Right ventricle myocardium inferior (tissue), 1 donor: ENCODE measurements at regions not wholly inside any gene's neighbourhood (a gene's known extent, or its start where the extent isn't known, plus 50 kb on each side); places are given as distances from the start of the nearest gene placed in this dataset.
"Not testable (repeated sequence)": the region's sequence is repeated elsewhere in the genome, so short reads cannot be mapped to it uniquely, and the experiment has no call there.

Experiments used
- ATAC-seq: fragments of 200-7000 bp; cut with Tn5 transposase; one replicate; pipeline ENCODE4 v1.9.1; 2020; ENCODE audit warnings: mild to moderate bottlenecking, moderate library complexity
- DNase-seq: peaks from one replicate; pipeline ENCODE4 v3.0.0; 2021; ENCODE audit errors: missing footprints
- intact Hi-C: fragments of 100-400 bp; cut with DNase I; formaldehyde crosslinking; loops from one replicate; pipeline ENCODE4 v1.11.0; 2022
- donor health status: DM: no; HTN: yes; CAD: no; lungs with severe emphysema.

DNA sequence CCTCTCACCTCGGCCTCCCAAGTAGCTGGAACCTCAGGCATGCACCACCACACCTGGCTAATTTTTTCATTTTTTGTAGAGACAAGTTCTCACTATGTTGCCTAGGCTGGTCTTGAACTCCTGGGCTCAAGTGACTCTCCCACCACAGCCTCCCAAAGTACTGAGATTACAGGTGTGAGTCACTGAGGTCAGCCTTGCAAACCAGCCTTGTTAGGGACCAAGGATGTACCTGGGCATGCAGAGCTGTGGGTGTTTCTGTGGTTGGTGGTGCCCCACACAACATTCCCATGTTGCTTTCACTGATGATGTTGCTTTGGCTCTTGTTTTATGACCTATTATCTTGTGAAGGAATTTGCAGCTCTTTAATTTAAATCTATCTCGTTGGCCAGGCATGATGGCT lies 54.8 kb downstream of the OTUD1 start:
- intact Hi-C loops, result no loop called here
- DNase-seq (no peak), ATAC-seq (no peak)

DNA sequence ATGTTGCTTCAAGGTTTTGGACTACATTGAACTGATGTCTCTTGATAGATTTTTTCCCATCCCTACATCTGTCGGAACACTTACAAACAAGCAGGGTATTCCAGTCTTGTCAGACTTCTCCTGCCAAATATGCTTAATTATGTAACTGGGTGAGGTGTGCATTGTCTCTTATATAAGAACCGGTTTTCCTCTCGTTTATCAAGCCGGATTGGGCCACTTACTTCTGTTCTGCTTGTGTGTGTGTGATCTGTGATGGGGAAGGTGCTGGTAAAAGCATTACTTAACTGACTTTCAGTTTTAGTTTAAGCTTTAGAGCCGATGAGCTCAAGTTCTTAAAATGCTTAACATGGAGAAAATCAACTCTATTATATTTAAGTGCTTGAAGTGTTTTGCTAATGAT lies 57.9 kb downstream of the OTUD1 start:
- DNase-seq, result no peak
- intact Hi-C loops, result no loop called here
- no peak for ATAC-seq

DNA sequence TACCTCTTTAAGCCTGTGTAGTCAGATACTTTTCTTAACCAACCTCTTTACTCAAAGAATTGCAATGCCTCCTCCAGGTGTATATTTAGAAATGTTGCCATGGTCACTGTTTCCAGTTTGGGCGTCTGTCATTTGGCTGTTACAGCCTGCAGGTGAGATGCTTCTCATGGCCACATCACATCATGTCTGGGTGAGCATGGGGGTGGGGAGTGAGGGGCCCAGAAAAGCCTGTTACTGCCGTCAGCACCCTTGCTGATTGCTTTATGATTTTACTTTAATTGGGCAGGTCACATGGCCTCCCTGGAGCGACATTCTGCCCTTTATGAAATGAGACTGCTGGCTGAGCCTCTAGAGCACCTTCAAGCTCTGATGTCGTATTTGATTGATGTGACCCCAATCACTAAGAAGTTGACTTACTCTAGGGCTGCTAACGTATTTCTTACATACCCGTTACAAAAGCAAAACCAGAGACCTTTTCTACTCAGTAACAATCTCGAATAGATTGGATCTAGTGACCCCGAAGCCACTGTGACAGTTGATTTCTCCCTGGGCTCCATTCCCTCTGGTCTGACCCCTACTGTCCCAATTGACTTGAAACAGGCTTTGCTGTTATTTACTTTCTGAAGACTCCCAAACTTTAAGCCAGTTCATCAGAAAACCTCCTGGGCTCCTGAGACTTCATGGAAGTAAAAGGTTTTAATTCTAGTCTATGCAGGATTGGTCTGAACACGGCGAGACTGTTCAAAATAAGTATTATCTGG lies 60.7 kb downstream of the OTUD1 start:
- no peak for ATAC-seq
- intact Hi-C loops, result no loop called here
- DNase-seq, result no peak

DNA sequence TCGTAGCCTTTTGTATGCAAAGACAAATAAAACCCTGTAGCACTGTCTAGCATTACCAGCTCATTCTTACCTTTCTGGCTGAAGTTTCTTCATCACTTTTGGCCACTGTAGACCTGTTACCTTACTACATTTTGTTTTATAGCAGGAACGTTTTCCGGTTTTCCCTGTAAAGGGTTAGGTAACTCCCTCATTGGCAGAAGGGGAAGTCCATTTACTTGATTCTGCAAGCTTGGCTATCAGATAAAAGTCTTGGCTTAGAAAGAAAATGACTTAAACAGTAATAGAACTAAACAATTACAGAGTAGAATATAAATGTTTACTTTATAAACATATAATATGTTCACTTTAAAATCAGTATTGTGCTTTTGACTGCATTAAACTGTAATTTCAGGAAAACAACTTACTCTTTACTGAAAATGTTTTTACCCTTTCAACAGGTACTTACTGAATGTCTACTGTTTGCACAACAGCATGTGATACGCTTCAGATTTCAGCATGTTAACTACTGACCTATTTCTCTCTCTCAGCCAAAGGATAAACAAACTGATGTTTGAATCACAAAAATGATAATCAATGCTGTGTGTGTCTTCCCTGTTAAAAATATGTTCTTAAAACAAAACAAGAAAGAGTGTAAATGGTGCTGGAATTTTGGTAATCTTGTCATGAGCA lies 67.1 kb downstream of the OTUD1 start:
- no peak for DNase-seq
- ATAC-seq, result no peak
- intact Hi-C loops, result no loop called here

DNA sequence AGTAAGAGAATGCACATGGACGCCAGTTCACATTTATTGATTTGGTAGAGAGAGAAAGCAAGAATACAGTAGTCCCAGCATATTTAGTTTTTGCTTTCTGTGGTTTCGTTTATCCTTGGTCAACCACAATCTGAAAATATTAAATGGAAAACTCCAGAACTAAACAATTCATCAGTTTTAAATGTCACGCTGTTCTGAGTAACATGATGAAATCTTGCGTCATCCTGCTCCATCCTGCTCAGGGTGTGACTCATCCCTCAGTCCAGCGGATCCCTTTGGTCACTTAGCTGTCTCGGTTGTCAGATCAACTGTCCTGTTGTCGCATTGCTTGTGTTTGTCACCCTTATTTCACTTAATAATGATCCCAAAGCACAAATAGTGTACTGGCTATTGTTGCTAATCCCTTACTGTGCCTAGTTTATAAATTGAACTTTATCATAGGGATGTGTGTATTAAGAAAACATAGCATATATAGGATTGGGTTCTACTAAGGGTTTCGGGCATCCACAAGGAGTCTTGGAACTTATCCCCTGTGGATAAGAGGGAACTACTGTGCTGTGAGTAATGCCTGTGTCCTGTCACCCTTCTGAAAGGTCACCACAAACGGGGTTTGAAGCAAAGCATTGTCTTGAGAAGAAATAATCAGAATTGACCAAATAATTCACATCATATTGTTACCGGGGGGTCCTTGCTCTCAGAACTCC lies 73.6 kb downstream of the OTUD1 start:
- ATAC-seq (no peak), DNase-seq (no peak)
- intact Hi-C loops, result no loop called here

DNA sequence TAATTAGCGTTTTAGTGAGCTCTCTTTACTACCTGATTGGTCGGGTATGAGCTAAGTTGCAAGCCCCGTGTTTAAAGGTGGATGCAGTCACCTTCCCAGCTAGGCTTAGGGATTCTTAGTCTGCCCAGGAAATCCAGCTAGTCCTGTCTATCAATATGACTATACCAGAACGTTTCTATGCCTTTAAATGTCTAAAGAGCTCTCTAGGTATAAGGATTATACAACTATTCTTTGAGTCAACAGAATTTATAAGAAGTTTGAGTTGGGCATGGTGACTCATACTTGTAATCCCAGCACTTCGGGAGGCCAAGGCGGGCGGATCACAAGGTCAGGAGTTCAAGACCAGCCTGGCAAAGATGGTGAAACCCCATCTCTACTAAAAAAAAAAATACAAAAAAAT lies 74.7 kb downstream of the OTUD1 start:
- ATAC-seq, DNase-seq, intact Hi-C loops: not testable (repeated sequence)

DNA sequence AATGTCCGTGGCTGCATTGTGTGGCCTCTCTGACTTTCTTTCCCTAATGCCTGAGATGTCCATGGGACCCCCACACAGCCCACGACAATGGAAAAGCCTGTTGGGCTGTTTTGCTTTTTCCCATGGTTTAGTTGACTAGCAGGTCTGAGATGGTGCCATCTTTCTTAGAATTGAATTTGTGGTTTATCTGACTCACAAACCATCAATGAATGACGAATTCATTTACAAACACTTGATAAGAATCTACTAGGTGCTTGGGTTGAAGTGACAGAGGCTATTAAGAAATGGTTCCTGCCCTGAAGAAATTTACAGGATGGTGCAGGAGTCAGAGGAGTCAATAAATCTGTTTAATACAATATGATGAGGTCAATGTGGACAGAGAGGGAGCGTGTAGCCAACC lies 75.4 kb downstream of the OTUD1 start:
- ATAC-seq (no peak), DNase-seq (no peak)
- intact Hi-C loops, result no loop called here

DNA sequence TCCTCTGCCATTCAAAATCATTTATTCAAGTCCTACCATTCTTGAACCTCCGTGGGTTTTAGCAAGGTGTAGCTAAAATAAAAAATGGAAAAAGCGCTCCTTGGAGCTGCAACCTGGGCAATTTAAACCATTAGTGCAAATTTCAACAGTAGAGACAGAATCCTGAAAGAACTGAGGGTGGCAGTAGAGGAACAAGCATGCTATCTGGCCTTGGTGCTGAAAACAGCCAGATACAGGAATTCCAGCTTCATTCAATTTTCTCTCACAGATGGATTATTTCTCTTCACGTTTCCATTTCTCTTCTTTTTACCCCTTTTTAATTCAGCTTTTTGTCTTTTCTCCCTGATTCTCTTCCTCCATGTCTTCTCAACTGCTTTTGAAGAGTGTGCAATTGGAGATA lies 77.7 kb downstream of the OTUD1 start:
- ATAC-seq, result no peak

DNA sequence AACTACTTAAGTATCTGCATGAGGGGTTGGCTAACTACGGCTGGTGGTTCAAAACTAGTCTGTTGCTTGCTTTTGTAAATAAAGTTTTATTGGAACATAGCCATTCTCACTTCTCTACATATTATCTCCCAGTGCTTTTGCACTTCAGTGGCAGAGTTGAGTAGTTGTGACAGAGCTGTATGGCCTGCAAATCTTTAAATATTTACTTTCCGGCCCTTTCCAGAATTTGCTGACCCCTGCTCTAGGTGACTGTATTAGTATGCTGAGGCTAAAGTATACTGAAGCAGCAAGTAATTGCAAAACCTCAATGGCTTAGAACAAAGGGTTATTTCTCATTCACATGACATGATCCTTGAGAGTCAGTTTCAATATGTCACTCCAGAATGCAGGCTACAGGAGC lies 78.3 kb downstream of the OTUD1 start:
- no peak for DNase-seq
- intact Hi-C loops, result no loop called here
- ATAC-seq, result no peak

More for the DNA sequence above, 77.7 kb downstream of the OTUD1 start:
- intact Hi-C loops, result no loop called here
- DNase-seq, result no peak

DNA sequence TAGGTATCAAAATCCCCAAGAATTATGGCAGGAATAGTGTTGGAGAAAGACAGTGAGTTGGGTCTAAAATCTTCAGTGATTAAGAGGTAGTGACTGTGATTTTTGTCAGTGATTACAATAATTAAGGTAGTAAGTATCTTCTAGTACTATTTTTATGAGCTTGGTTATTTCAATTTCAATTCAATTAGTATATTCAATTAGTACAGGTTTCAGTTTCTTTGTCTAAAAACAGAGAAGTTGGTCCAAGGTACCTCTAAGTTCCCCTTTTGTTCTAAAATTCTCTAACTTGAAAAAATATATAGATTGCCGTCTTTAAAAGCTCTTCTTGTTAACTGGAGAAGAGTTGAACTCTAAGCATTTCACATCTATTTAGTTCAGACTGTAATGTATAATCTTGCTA lies 82.9 kb downstream of the OTUD1 start:
- no peak for DNase-seq
- intact Hi-C loops, result no loop called here
- no peak for ATAC-seq

DNA sequence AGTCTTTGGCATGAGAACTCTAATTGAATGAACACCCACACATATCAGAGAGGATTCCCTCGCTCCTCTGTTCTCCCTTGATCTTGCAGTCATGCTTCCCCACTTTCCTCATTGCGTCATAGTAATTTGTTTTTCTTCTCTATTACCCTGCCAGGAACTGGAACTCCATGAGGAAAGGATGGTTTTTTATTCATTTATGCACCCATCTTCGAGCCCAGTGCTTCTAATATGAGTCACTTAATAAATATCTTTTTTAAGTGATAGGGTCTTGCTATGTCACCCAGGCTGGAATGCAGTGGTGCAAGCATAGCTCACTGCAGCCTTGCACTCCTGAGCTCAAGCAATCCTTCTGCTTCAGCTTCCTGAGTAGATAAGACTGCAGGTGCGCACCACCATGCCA lies 83.5 kb downstream of the OTUD1 start:
- DNase-seq (no peak), ATAC-seq (no peak)
- intact Hi-C loops, result no loop called here

DNA sequence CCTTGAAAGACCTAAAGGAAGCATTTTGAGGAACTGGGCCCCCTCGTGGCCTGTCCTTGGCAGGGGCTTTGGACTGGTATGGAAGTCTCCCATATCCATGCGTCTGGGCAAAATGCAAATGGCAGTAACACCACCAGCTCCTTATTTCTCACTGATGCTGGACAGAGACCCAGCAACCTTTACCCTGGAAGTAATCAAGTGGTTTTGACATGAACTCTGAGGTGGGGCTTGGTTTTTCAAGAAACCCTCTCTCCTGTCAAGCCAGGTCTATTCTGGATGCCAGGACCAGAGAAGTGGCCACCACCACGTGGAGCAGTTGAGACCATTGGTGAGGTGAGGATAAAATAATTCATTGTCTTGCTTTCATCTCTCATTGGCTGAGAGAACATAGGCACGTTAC lies 84.4 kb downstream of the OTUD1 start:
- DNase-seq, result no peak
- intact Hi-C loops, result no loop called here
- no peak for ATAC-seq

DNA sequence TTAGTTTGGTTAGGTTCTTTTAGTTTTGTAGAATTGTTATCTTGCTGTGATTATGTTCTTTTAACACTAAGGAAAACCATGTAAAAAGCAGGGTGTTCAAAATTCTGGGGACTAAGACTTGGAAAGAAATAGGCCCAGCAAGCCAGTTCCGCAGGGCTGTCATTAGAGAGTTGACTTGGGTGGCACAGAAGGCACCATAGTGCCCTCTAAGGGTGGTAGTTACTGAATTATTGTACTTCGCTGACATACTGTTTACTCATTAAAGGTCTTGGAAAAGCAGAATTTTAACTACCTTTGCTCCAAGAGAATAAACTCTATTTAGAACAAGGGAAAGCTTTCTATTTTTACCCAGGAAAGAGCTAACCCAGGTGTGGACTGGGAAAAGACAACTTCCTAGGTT lies 86.5 kb downstream of the OTUD1 start:
- no peak for DNase-seq
- intact Hi-C loops, result loop anchor here (2.0 to 5.0 kb wide), 2 partner anchors 211 to 368 kb away; no protein-coding TSS in a partner anchor

DNA sequence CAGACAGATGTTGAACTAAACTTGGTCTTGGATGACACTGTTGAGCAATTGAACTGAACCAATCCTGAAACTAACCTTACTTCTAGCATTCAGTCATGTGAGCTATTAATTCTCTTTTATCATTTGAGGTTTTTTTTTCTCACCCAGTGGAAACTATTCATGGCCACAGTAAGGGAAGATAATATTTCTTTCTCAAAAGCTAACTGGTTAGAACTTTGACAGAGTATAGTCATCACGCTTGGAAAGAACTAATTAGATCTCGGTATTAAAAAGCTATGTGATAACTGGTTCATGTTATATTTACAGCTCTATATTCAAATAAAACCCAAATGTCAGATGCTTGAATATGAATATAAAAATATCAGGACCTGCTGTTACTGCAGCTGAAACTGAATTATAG lies 89.5 kb downstream of the OTUD1 start:
- intact Hi-C loops, result loop anchor here (5.0 kb wide), 1 partner anchor 371 kb away; no protein-coding TSS in a partner anchor
- no peak for ATAC-seq

More for the DNA sequence above, 86.5 kb downstream of the OTUD1 start:
- peak; percentile 60 for ATAC-seq

DNA sequence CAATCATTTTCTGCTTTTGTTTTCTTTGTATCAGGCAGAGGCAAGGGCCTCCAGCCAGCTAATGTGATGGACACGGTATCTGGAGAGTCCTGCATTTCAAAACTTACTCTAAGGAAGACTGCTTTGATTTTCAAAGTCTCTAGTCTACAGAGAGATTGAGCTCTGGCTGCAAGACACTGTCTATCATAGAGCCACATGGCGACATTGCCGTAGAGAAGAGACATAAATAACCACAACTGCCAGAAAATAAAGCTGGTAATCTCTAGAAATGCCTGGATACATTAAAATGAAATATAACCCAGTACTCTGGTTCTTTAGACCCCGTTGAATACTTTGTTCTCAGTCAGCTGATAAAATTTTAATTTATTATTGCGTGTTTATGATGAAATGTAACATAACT lies 90.8 kb downstream of the OTUD1 start:
- DNase-seq (no peak), ATAC-seq (no peak)
- intact Hi-C loops, result loop anchor here (5.0 kb wide), 1 partner anchor 372 kb away; no protein-coding TSS in a partner anchor

More for the DNA sequence above, 89.5 kb downstream of the OTUD1 start:
- no peak for DNase-seq

DNA sequence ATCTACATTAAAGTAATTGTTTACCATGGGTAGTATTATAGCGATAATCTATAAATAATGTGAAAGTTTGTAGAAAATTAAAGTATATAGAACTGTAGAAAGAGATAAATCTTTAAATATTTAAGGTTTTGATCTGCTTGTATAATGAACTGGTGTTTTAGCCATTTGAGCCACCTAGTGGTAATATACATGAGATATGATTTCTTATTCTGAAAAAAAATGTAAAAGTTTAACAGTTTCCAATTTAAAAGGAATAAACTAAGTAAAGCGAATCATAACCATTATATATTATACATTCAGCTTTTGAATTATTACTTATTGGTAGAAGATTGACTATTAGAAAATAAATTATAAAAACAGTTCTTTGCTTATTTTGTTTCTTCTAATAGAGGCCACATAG lies 91.2 kb downstream of the OTUD1 start:
- DNase-seq (no peak), ATAC-seq (no peak)
- intact Hi-C loops, result no loop called here

DNA sequence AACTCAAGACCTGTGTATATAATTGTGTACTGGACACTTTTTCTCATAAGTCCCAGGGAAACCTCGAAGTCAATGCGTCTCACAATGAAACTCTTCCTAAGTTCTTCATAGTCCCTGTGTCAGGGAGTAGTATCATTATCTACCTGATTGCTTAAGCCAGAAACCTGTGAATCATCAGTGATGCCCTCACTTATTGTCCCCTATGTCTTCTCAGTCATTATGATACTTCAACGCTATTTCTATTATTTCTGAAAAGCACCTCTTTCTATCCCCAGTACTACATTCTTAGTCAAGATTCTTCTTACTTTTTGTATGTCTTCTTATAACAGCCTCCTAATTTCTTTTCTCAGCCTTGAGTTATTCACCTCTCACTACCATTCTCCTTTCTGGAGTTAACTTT lies 94.3 kb downstream of the OTUD1 start:
- DNase-seq (no peak), ATAC-seq (no peak)
- intact Hi-C loops, result no loop called here

DNA sequence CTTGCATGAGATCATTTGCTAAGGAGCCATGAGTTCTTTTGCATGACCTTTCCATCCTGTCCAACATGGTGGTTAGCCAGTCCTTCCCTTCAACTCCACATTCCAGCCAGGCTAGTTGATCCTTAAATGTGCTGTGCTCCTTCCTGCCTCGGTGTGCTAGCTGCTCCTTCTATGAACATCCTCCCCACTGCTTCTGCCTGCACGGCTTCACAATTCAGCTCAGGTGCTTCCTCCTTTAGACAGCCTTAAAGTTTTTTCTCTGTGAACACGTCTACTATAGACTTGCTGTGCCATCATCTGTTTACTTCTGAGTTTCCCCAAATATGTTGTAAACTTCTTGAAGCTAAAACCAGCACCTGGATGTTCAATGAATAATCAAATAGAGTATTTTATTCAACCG lies 95.5 kb downstream of the OTUD1 start:
- DNase-seq, result no peak
- ATAC-seq, result no peak
- intact Hi-C loops, result no loop called here

DNA sequence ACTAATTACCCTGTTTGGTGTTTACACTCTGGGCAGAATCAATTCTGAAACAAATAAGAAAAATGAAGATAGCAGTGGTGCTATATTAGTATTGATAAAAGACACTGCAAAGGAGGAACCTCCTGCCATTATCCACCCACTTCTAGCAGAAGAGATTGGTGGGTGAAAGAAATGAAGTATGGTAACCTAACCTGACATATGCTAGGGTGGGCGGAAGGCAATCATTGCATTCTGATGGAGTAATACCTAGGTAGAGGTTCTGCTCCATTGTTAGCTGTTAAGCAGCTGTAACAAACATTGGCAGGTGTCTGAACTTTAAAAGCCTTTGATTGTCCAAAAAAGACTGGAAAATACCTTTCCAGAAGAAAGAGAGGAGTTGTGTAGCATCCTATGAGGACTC lies 95.9 kb downstream of the OTUD1 start:
- intact Hi-C loops, result no loop called here
- ATAC-seq, result no peak

DNA sequence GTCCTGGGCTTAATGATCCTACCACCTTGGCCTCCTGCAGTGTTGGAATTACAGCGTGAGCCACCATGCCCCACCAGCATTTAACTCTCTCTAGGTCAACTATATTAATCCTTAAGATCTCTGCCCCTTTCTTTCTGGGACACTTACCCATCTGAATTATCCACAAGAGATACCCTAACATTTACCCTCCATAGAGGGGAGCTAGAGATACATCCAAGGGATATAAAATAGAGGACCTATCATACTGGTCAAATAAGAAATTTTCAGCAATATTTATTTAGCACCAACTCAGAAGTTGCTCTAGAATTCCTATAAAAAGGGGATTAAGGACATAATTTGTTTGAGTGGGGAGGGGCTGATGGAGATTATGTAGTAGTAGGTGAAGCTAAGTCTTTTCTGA lies 96.5 kb downstream of the OTUD1 start:
- intact Hi-C loops, result no loop called here
- no peak for ATAC-seq
- DNase-seq, result no peak

More for the DNA sequence above, 95.9 kb downstream of the OTUD1 start:
- DNase-seq, result no peak
